Neuron (in vitro differentiated cells): ENCODE measurements at regions not wholly inside any gene's neighbourhood (a gene's known extent, or its start where the extent isn't known, plus 50 kb on each side); places are given as distances from the start of the nearest gene placed in this dataset.

Experiments used
- H2AFZ ChIP-seq: one replicate; pipeline ENCODE4 v1.6.1; 2013; ENCODE audit warnings: low read depth, mild to moderate bottlenecking, inconsistent platforms, low read length, moderate library complexity
- H3K27me3 ChIP-seq: one replicate; pipeline ENCODE4 v1.6.1; 2013; ENCODE audit warnings: low read length; ENCODE audit not compliant: insufficient read depth
- H3K36me3 ChIP-seq: one replicate; pipeline ENCODE4 v1.6.1; 2013; ENCODE audit warnings: low read length; ENCODE audit not compliant: insufficient read depth
- H3K4me1 ChIP-seq: one replicate; pipeline ENCODE4 v1.6.1; 2013; ENCODE audit warnings: low read length; ENCODE audit not compliant: insufficient read depth
- H3K4me3 ChIP-seq: 2 replicates; pipeline ENCODE4 v1.5.1; 2013; ENCODE audit warnings: mild to moderate bottlenecking, low read length, moderate library complexity
- H3K9me3 ChIP-seq: one replicate; pipeline ENCODE4 v1.6.1; 2013; ENCODE audit warnings: low read length

GRCh38 chr3:105051972-105052371 is 314.7 kb upstream of the ALCAM start:
- Histone ChIP-seq H3K27me3 (no peaks in the 10 kb centered on the region), H3K36me3 (no peaks in the 10 kb centered on the region), H3K4me1 (no peaks in the 10 kb centered on the region), H3K4me3 (no peak overlapping the region), H3K9me3 (no peaks in the 10 kb centered on the region), H2AFZ (no peak overlapping the region)

GRCh38 chr3:105062853-105063252 is 303.9 kb upstream of the ALCAM start:
- H3K27me3 ChIP-seq = no peaks in the 10 kb centered on the region
- no peak overlapping the region for H3K4me3 ChIP-seq
- no peaks in the 10 kb centered on the region for H3K4me1 ChIP-seq
- H3K36me3 ChIP-seq = no peaks in the 10 kb centered on the region
- no peak overlapping the region for H2AFZ ChIP-seq
- H3K9me3 ChIP-seq = peaks cover 1% of the 10 kb centered on the region

GRCh38 chr3:105065895-105066839 is 300.5 kb upstream of the ALCAM start:
- H2AFZ ChIP-seq = no peak overlapping the region
- H3K9me3 ChIP-seq = peaks cover 1% of the 10 kb centered on the region
- no peaks in the 10 kb centered on the region for H3K36me3 ChIP-seq
- H3K4me3 ChIP-seq = no peak overlapping the region
- H3K27me3 ChIP-seq = no peaks in the 10 kb centered on the region
- no peaks in the 10 kb centered on the region for H3K4me1 ChIP-seq

GRCh38 chr3:105067361-105067760 is 299.3 kb upstream of the ALCAM start:
- no peak overlapping the region for H3K4me3 ChIP-seq
- H2AFZ ChIP-seq = no peak overlapping the region
- H3K9me3 ChIP-seq = peaks cover 1% of the 10 kb centered on the region

GRCh38 chr3:105077060-105077822 is 289.5 kb upstream of the ALCAM start:
- no peak overlapping the region for H2AFZ ChIP-seq
- no peaks in the 10 kb centered on the region for H3K36me3 ChIP-seq
- H3K4me1 ChIP-seq = no peaks in the 10 kb centered on the region
- H3K9me3 ChIP-seq = peaks cover 2% of the 10 kb centered on the region
- H3K4me3 ChIP-seq = no peak overlapping the region
- H3K27me3 ChIP-seq = no peaks in the 10 kb centered on the region

More at GRCh38 chr3:105067361-105067760, 299.3 kb upstream of the ALCAM start:
- Histone ChIP-seq H3K36me3 (no peaks in the 10 kb centered on the region), H3K4me1 (no peaks in the 10 kb centered on the region), H3K27me3 (no peaks in the 10 kb centered on the region)

- H2AFZ ChIP-seq = no peak overlapping the region
- H3K36me3 ChIP-seq = no peaks in the 10 kb centered on the region
- H3K4me1 ChIP-seq = peaks cover 7% of the 10 kb centered on the region
- no peak overlapping the region for H3K4me3 ChIP-seq
- H3K27me3 ChIP-seq = no peaks in the 10 kb centered on the region
- peaks cover 2% of the 10 kb centered on the region for H3K9me3 ChIP-seq
These were observed 282.8 kb upstream of the ALCAM start for GRCh38 chr3:105083945-105084344.

GRCh38 chr3:105085506-105085905 is 281.2 kb upstream of the ALCAM start:
- peaks cover 7% of the 10 kb centered on the region for H3K4me1 ChIP-seq
- no peak overlapping the region for H2AFZ ChIP-seq

GRCh38 chr3:105093371-105094252 is 273.1 kb upstream of the ALCAM start:
- no peaks in the 10 kb centered on the region for H3K36me3 ChIP-seq
- H2AFZ ChIP-seq = no peak overlapping the region
- H3K4me3 ChIP-seq = no peak overlapping the region
- no peaks in the 10 kb centered on the region for H3K27me3 ChIP-seq
- H3K4me1 ChIP-seq = no peaks in the 10 kb centered on the region
- peaks cover 3% of the 10 kb centered on the region for H3K9me3 ChIP-seq

More at GRCh38 chr3:105085506-105085905, 281.2 kb upstream of the ALCAM start:
- Histone ChIP-seq H3K36me3 (no peaks in the 10 kb centered on the region), H3K4me3 (no peak overlapping the region), H3K9me3 (peaks cover 2% of the 10 kb centered on the region), H3K27me3 (no peaks in the 10 kb centered on the region)

GRCh38 chr3:105094588-105094987 is 272.1 kb upstream of the ALCAM start:
- Histone ChIP-seq H3K36me3 (no peaks in the 10 kb centered on the region), H3K4me1 (no peaks in the 10 kb centered on the region), H3K27me3 (no peaks in the 10 kb centered on the region), H2AFZ (no peak overlapping the region), H3K4me3 (no peak overlapping the region), H3K9me3 (peaks cover 3% of the 10 kb centered on the region)

- Histone ChIP-seq H3K4me1 (no peaks in the 10 kb centered on the region), H2AFZ (no peak overlapping the region), H3K4me3 (no peak overlapping the region), H3K9me3 (peaks cover 3% of the 10 kb centered on the region), H3K27me3 (no peaks in the 10 kb centered on the region), H3K36me3 (no peaks in the 10 kb centered on the region)
These were observed 270.6 kb upstream of the ALCAM start for GRCh38 chr3:105096071-105096470.

GRCh38 chr3:105101603-105102002 is 265.1 kb upstream of the ALCAM start:
- Histone ChIP-seq H3K36me3 (no peaks in the 10 kb centered on the region), H3K4me3 (no peak overlapping the region), H3K27me3 (no peaks in the 10 kb centered on the region), H3K4me1 (no peaks in the 10 kb centered on the region), H3K9me3 (no peaks in the 10 kb centered on the region), H2AFZ (no peak overlapping the region)

- no peaks in the 10 kb centered on the region for H3K27me3 ChIP-seq
- H3K4me3 ChIP-seq = no peak overlapping the region
- H3K4me1 ChIP-seq = no peaks in the 10 kb centered on the region
- no peaks in the 10 kb centered on the region for H3K36me3 ChIP-seq
- H2AFZ ChIP-seq = no peak overlapping the region
- no peaks in the 10 kb centered on the region for H3K9me3 ChIP-seq
These were observed 263.6 kb upstream of the ALCAM start for GRCh38 chr3:105103139-105103538.
